ENCODE measurements at regions not wholly inside any gene's neighbourhood (a gene's known extent, or its start where the extent isn't known, plus 50 kb on each side); places are given as distances from the start of the nearest gene placed in this dataset.

DNA sequence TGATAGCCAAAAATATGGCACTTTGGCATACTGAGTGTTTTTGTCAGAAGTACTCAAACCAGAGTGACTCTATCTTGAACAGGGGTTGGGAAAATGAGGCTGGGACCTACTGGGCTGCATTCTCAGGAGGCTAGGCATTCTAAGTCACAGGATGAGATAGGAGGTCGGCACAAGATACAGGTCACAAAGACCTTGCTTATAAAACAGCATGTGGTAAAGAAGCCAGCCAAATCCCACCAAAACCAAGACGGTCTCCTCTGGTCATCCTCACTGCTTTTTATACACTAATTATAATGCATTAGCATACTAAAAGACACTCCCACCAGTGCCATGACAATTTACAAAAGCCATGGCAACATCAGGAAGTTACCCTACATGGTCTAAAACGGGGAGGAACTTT is 985.1 kb downstream of the HACE1 start:
- Histone ChIP-seq H3K79me2 (replicated peaks; ENCODE audit: insufficient read depth, low read length) (no peaks in the 10 kb centered on the region), H3K9me3 (ENCODE audit: low read length) (peaks cover 2% of the 10 kb centered on the region), H3K9ac (ENCODE audit: low read length) (no peak overlapping the region), H4K20me1 (ENCODE audit: insufficient read depth) (no peaks in the 10 kb centered on the region), H3K36me3 (ENCODE audit: insufficient read depth, low read length) (no peaks in the 10 kb centered on the region), H3F3A (ENCODE audit: insufficient read depth, low read length, poor library complexity, severe bottlenecking) (no peaks in the 10 kb centered on the region), H3K27ac (ENCODE audit: low read length) (no peak overlapping the region), H3K27me3 (ENCODE audit: insufficient read depth, low read depth, low read length) (no peaks in the 10 kb centered on the region), H3K4me2 (ENCODE audit: low read length) (no peak overlapping the region), H3K4me3 (ENCODE audit: low read length) (no peak overlapping the region), H2AFZ (ENCODE audit: low read depth, low read length) (no peak overlapping the region), H3K9me2 (ENCODE audit: insufficient read depth, low read length) (no peaks in the 10 kb centered on the region)
- TF ChIP-seq, protein P1, sequence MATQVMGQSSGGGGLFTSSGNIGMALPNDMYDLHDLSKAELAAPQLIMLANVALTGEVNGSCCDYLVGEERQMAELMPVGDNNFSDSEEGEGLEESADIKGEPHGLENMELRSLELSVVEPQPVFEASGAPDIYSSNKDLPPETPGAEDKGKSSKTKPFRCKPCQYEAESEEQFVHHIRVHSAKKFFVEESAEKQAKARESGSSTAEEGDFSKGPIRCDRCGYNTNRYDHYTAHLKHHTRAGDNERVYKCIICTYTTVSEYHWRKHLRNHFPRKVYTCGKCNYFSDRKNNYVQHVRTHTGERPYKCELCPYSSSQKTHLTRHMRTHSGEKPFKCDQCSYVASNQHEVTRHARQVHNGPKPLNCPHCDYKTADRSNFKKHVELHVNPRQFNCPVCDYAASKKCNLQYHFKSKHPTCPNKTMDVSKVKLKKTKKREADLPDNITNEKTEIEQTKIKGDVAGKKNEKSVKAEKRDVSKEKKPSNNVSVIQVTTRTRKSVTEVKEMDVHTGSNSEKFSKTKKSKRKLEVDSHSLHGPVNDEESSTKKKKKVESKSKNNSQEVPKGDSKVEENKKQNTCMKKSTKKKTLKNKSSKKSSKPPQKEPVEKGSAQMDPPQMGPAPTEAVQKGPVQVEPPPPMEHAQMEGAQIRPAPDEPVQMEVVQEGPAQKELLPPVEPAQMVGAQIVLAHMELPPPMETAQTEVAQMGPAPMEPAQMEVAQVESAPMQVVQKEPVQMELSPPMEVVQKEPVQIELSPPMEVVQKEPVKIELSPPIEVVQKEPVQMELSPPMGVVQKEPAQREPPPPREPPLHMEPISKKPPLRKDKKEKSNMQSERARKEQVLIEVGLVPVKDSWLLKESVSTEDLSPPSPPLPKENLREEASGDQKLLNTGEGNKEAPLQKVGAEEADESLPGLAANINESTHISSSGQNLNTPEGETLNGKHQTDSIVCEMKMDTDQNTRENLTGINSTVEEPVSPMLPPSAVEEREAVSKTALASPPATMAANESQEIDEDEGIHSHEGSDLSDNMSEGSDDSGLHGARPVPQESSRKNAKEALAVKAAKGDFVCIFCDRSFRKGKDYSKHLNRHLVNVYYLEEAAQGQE (IDR thresholded peaks at IDR 0.05; ENCODE audit: borderline replicate concordance) = no peak
- no peak for TF ChIP-seq EZH2 (IDR thresholded peaks at IDR 0.05; ENCODE audit: borderline replicate concordance, insufficient read depth, low read length, poor library complexity, severe bottlenecking)
- no peak for TF ChIP-seq MXI1 (conservative IDR thresholded peaks at IDR 0.05; ENCODE audit: poor library complexity, severe bottlenecking)
- TF ChIP-seq, protein P2, sequence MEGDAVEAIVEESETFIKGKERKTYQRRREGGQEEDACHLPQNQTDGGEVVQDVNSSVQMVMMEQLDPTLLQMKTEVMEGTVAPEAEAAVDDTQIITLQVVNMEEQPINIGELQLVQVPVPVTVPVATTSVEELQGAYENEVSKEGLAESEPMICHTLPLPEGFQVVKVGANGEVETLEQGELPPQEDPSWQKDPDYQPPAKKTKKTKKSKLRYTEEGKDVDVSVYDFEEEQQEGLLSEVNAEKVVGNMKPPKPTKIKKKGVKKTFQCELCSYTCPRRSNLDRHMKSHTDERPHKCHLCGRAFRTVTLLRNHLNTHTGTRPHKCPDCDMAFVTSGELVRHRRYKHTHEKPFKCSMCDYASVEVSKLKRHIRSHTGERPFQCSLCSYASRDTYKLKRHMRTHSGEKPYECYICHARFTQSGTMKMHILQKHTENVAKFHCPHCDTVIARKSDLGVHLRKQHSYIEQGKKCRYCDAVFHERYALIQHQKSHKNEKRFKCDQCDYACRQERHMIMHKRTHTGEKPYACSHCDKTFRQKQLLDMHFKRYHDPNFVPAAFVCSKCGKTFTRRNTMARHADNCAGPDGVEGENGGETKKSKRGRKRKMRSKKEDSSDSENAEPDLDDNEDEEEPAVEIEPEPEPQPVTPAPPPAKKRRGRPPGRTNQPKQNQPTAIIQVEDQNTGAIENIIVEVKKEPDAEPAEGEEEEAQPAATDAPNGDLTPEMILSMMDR (IDR thresholded peaks at IDR 0.05; ENCODE audit: poor library complexity, severe bottlenecking) = no peak
- no peak for TF ChIP-seq POLR2AphosphoS5 (IDR thresholded peaks at IDR 0.05)
- no peak for TF ChIP-seq TAF1 (IDR thresholded peaks at IDR 0.05; ENCODE audit: low read depth)
- TF ChIP-seq SMC3 (conservative IDR thresholded peaks at IDR 0.05; ENCODE audit: poor library complexity) = no peak
- no peak for TF ChIP-seq EP300 (conservative IDR thresholded peaks at IDR 0.05; ENCODE audit: poor library complexity, severe bottlenecking)
- no peak for TF ChIP-seq RAD21 (conservative IDR thresholded peaks at IDR 0.05)

DNA sequence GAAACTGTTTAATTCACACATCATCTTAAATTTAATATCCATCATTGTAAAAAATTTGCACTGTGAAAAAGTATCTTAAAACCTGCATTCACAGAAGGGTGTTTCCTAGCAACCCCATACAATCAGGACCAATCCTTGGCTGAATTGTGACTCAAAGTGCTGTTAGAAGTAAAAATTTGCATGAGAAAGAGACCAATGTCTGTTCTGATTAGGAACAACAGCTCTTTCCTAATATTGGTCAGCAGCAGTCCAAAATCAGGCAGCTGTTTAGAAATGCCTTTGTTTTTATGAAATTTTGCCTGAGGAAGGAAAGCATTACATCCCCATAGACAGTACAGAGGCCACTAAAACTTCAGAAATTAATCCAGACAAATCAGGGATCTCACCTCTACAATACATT is 987.0 kb downstream of the HACE1 start:
- Histone ChIP-seq H3K4me3 (ENCODE audit: low read length) (no peak overlapping the region), H3K36me3 (ENCODE audit: insufficient read depth, low read length) (no peaks in the 10 kb centered on the region), H3K9ac (ENCODE audit: low read length) (no peak overlapping the region), H3K27me3 (ENCODE audit: insufficient read depth, low read depth, low read length) (no peaks in the 10 kb centered on the region), H3K4me2 (ENCODE audit: low read length) (no peak overlapping the region), H3K9me3 (ENCODE audit: low read length) (no peaks in the 10 kb centered on the region), H3F3A (ENCODE audit: insufficient read depth, low read length, poor library complexity, severe bottlenecking) (no peaks in the 10 kb centered on the region), H2AFZ (ENCODE audit: low read depth, low read length) (no peak overlapping the region), H4K20me1 (ENCODE audit: insufficient read depth) (no peaks in the 10 kb centered on the region), H3K9me2 (ENCODE audit: insufficient read depth, low read length) (no peaks in the 10 kb centered on the region), H3K27ac (ENCODE audit: low read length) (no peak overlapping the region), H3K79me2 (replicated peaks; ENCODE audit: insufficient read depth, low read length) (no peaks in the 10 kb centered on the region)
- TF ChIP-seq EP300 (conservative IDR thresholded peaks at IDR 0.05; ENCODE audit: poor library complexity, severe bottlenecking) = no peak
- no peak for TF ChIP-seq EZH2 (IDR thresholded peaks at IDR 0.05; ENCODE audit: borderline replicate concordance, insufficient read depth, low read length, poor library complexity, severe bottlenecking)
- no peak for TF ChIP-seq MXI1 (conservative IDR thresholded peaks at IDR 0.05; ENCODE audit: poor library complexity, severe bottlenecking)
- TF ChIP-seq, protein P1 (IDR thresholded peaks at IDR 0.05; ENCODE audit: borderline replicate concordance) = no peak
- TF ChIP-seq POLR2AphosphoS5 (IDR thresholded peaks at IDR 0.05) = no peak
